GM19023 (cell line): ENCODE measurements at regions not wholly inside any gene's neighbourhood (a gene's known extent, or its start where the extent isn't known, plus 50 kb on each side); places are given as distances from the start of the nearest gene placed in this dataset.

Experiments
- ATAC-seq: cut with Tn5 transposase; IDR thresholded peaks from one replicate; pipeline ENCODE4 v1.9.1; 2021; ENCODE audit warnings: mild to moderate bottlenecking, moderate library complexity; ENCODE audit not compliant: unreplicated experiment

DNA sequence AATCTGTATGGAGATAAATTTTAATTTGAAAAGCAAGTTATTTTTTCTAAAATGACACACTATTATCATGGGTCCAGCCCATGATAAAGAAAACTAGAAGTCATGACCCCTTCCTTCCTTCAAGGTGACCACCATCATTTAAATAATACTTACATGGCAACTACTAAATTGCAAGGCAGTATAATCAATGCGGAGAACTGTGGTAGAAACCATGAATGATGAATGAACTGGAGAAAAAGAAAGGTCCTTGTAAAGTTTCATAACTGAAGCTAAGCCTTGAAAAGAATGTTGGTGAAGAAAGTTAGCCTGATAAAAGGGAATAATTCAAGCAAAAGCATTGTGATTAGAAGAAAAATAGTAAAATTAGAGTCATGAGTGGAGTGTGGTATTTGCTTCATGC is 222.9 kb upstream of the TBC1D5 start:
- no peak for ATAC-seq

DNA sequence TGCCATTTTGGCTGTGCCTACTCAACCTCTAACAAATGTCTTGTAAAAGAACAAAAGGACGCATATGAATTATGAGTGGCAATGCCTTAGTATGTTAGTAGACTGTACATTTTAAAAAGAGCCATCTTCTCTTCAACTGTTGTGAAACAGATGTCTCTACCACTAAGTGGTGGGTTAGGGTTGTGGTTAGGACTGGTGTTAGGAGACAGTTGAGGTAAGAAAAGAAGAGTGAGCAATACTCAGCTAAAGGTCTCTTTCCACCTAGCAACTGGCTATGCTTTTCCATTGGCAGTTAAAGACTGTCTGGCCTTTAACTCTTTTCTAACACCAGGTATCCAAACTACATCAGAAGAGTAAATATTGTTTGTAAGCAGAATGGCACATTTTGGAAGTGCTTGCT is 221.7 kb upstream of the TBC1D5 start:
- no peak for ATAC-seq

DNA sequence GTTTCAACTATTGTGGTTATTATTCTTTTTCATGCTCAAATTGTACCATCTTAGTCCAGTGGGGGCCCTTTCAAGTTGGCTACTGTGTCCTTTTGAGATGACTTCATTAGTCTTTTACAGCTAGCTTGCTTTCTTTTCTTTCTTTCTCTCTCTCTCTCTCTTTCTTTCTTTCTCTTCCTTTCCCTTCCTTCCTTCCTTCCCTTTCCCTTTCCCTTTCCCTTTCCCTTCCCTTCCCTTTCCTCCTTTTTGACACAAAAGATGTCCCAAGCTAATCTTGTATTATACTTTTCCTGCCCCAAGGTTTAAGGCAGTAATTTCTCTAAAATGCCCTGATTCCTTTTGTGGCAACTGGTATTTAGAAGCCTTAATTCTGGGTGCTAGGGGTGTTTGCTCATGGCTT is 213.0 kb upstream of the TBC1D5 start:
- no peak for ATAC-seq

DNA sequence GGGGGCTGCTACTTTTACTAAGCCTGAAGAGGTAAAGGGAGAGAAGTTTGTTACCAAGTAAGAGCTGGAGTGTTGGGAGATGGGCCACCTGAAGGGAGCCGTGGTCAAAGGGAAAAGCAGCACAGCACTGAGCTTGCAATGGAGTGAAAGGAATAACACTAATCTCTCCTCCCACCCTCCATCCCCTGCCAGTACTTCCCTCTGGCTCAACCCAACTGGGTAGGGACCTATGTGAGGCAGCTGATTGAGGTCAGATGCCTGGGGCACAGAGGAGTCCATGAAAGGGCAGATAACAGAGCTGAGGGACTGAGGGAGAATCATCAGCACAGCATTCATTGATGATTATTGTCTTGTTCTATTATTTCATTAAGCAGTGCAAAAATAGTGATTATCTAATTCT is 212.4 kb upstream of the TBC1D5 start:
- ATAC-seq = no peak

DNA sequence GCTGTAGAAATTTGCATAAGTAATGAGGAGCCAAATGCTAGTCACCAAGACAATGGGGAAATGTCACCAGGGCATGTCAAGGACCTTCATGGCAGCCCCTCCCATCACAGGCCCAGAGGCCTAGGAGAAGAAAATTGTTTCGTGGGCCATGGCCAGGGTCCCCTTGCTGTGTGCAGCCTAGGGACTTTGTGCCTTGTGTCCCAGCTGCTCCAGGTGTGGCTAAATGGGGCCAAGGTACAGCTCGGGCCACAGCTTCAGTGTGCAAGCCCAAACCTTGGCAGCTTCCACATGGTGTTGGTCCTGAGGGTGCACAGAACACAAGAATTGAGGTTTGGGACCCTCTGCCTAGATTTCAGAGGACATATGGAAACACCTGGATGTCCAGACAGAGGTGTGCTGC is 208.8 kb upstream of the TBC1D5 start:
- no peak for ATAC-seq

DNA sequence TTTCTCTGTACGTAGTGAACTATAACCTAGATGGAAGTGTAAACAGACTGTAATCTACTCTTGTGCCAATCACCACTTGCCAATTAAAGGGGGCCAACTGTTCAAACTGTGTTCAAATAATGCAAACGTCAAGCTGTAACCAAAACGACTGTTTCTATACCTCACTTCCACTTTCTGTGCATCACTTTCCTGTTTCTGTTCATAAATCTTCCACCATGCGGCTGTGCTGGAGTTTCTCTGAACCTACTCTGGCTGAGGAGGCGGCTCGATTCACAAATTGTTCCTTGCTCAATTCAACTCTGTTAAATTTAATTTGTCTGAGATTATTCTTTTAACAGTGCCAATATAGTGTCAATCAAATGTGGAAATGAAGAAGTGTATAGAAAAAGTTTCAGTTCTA is 206.7 kb upstream of the TBC1D5 start:
- no peak for ATAC-seq

DNA sequence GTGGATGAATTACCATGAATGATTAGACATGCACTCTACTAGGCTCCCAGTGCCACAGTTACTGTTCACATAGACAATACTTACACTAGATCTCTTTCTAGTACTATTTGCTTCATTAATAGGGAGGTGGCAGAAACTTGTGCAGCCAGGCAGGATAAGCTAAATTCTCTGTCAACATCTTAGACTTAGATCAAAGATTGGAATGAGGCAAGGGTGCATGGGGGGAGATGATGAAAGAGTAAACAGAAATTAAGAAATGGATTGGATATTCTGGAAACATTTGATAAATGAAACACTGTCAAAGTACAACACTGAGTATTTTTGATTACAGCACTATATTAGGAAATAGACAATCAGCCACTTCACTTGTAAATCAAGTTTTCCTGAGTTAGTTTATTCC is 205.4 kb upstream of the TBC1D5 start:
- no peak for ATAC-seq

DNA sequence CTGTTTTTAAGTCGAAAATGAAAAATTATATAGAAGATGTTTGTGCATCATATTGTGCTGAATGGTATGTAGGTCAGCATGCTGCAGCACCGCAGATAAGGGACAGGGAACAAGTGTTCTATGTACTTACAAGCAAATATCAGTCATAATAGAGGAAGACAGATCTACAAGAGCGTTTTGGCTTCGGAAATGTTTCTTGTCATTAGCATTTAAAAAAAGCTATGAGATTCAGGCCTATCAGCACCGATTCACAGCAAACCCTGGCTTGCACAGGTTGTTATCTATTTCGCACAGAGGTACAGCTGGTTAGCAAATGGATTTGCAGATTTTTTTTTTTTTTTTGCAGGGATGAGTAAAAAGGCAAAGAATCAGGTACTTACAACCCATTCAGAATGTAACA is 204.2 kb upstream of the TBC1D5 start:
- no peak for ATAC-seq

DNA sequence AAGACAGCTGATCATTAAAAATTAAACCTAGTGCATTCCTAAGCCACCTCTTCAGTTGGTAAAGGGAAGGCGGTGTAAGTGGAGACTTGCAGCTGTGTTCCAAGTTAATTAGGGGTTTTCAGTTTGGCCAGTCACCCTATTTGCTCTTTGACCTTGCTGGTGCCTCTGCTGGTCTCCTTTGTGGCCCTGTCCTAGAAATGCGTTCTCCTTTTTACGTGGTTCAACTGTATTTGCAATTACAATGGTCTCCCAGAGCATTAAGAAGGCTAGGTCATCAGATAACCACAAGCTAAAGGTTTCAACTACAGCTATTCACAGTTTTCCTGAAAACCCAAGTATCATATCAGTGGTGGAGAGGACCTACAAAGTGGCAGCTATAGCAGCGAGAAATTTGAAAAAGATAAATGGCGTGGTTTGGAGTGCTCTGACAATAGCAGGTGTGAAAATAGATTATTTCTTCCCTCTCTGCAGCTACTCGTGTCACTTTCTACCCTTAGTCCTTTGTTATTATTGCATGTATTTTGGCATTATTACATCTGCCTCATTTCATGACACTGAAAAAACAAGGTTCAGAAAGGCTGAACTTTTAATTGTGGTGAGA is 203.5 kb upstream of the TBC1D5 start:
- no peak for ATAC-seq

DNA sequence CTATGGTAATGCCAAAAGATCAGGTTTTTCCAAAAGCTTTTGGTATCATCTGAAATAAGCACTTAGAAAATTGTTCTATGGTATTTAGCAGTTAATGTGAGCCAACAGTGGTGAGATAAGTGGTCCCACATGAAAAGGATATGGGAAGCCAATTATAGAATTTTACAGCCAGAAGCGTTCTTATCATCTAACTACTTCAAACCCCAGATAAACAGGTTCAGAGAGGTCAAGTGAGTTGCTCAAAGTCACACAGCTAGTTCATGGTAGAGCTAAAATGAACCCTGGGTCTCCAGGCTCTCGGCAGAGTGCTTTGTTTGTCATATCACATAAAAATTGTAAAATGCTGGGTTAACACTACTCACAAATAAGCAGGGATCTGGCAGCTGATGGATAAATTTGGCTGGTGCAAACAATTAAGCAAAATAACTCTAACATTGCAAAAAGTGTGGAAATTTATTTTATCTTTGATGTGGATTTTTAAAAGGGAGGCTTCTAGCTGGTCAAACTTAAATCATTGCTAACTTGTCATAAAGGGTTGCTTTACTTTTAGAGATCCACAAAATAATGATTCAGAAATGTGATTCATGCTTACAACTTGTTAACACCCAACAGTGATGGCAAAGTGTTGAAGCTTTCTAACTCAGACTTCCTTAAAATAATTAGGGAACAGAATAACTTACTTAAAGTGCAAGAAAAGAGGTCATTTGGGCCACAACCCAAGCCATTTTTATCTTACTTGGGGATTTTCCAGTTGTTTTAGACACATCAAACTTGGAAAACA is 202.8 kb upstream of the TBC1D5 start:
- no peak for ATAC-seq

DNA sequence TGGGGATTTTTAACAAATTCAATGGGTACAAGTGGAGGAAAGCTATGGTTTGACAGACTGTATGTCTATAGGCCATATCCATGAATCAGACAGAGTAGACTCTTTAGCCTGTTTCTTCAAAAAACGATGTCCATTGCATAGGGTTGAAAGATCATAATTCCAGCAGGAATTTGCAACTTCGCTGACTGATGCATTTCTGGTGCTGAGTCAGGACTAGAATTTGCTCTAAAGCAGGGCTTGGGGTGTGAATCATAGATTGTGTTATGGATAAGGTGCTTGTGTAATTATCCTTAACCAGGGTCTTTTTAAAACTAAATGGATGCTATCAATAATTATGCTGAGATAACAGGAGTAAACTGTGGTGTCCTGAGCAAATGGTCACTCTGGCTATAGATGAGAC is 200.4 kb upstream of the TBC1D5 start:
- ATAC-seq = no peak

DNA sequence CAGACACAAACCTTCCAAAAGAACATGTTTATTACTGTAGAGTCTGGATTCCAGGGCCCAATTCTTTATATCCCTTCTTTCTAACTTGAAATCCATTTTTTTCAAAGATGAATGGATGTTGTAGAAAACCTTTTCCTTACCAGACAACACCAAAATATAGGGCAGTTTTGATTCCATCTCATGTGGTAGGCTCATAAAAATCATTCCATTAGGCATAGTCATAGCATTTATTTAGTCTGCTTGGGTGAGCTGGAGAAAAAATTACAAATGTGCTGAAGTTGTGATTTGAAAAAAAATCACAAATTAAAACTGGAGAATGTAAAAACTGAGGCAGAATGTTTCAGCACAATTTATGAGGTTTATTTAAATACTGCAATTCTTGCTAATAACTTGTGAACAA is 199.3 kb upstream of the TBC1D5 start:
- no peak for ATAC-seq

DNA sequence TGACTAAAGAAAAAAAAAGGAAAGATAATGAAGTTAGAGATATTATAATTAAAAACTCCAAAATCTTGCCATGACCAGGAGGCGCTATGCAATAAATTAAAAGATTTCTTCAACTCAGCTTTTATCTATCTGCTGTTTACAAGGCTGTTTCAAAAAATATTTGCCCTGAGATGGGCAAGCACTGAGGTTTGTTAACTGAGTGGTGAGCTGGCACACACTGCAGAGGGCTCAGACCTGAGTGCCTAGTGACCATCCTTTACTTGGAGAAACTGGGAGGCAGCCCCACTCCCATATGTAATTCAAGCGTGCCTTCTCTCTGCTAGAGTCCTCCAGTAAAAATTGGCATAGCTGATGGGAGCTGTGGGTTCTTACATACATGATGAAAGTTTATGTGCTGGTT is 198.7 kb upstream of the TBC1D5 start:
- ATAC-seq = no peak

DNA sequence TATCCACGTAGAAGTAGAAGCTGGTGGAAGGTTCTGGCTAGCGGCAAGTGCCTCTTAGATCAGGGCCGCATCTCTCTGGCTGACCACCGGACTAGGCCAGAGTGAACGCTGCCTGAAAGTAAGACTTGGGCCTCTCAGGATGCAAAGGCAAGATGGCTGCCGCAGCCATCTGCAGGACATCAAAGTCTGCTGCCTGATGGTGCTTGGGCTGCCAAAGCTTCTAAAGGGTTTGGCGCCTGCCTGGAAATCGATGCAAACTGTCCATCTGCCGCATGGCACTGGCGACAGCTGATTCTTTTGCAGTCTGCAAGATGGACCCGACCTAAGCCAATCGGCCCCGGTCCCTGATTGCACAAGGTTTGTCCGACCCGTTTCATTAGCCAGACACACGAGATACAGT is 196.7 kb upstream of the TBC1D5 start:
- ATAC-seq = no peak

DNA sequence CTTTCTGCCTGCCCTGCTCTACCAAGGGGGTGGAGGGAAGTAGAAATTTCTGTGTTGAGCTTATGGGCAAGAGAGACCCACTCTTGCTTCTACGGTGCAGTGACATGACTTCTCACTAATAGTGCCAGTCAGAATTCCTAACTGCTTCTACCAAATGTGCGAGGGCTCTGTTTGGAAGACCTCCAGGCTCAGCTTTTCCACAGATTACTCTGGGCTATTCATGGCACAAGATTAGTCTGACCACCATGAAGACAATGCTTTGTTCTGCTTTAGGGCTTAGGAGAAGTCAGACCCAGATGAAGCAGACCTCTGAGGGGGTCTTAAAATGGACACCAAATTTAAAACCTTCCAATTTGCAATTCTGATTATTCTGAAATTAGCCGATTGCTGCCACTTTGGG is 195.9 kb upstream of the TBC1D5 start:
- ATAC-seq = no peak

DNA sequence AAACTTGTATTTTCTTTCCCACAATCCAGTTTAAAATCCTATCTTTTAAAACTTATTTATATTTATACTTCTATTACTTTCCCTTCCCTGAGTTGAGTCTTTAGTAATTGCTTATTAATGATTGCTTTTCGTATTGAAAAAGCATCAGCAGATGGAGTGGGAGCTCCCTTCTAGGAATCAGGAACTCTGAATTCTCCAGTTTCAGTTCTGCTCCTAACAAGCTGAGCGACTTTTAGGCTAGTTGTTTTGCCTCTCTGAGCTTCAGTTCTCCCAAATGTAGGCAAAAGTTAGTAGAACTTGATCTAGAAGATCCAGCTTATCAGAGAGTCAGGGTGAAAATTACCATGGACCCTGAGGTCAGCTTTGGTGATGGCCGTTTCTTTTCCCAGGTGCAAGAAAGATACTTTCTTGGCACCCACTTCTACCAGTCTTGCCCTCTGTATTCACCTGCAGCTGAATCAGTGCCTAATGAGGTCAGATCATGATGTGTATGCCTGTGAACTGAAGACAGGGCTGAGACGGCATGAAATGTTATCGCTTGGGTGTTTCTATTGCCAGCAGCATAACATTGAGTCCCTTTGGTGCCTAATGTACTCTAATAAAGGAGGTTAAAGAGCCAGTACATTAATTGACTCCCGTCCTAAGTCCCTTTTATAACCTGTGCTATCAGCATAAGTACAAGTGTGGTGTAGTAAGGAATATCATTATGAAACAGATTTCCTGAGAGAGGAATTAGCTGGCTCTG is 194.5 kb upstream of the TBC1D5 start:
- no peak for ATAC-seq

DNA sequence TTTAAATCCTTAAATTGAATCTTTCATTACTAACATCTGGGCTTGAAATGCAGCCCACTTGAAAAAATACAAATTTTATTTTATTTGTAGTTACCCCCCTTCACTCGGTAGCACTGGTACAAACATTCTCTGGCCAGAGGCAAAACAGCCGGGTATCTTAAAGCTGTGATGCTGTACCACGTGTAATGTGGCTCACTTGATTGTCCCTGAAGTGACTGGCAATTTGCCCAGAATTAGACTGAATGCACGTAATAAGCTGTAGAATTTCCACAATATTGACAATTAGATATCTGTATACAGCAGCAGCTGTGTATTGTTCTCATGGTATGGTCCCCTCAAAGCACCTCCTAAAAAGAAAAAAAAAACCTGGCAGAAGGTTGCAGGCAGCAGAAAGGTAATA is 192.8 kb upstream of the TBC1D5 start:
- no peak for ATAC-seq

DNA sequence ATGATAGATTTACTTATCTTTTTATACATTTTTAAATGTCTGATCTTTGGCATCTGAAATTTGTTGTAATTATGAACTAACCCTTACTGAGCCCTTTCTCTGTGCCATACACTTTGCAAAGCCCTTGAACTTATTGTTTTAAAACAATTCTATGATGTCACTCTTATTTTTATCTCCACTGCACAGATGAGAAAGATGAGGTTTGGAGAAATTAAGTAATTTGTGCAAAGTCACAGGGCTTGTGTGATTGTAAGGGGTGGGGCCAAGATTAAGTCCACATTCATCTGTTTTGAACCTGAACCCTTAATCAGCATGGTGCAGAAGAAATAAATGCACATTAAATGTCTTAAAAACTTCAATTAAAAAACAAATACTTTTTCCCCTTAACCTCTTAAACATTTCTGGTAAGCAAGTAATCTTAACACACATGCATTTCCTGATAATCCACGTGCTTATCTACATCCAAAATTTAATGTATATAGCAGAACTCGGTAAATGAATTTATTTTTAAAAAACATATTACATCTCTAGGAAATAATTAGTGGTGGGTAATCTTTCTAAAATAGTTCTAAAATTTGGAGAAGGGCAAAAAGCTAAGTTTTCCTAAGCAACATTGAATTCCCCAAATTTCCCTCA is 189.8 kb upstream of the TBC1D5 start:
- no peak for ATAC-seq

DNA sequence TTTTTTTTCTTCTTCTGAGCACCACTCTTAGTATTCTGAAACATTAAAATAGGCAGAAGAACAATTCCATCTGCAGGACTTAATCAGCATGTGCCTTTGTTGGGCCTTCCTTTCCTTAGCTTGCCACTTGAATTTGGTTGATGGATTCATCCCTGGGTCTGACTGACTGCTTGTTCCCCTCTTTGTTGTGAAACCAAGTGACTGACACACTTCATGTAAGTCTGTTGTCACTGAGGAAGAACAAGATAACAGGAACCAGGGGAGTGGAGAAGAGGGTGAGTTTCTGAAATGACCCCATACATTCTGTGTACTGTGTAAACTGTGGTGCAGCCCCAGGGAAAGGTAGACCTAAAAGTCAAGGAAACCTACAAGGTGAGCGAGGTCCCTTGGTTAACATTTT is 188.7 kb upstream of the TBC1D5 start:
- ATAC-seq = no peak

DNA sequence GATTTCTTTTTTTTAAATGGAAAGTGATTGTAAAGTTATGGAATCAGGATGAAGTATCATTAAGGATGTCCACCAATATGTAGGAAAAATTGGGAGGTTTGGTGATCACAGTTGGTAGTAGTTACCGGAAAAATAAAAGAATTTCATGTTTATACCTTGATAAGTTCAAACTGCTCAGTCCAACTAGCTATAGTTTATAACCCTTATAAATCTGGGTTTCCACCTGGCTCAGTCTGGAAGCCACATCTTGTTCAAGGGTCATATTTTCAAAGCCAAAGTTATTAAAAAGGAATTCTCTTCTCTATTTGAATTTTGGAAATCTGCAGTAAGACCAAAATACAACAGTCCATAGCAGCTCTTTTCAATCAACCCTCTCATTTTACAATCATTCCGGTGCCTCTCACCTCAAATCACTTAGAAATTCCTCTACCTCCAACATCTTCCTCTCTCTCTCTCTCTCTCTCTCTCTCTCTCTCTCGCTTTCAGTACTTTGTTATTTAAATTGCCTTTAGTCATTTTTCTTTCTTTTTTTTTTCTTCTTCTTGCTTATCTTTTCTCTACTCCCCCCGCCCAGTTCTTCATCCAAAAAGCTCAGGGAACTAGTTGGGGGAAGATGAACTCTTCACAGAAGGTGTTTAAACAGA is 186.2 kb upstream of the TBC1D5 start:
- ATAC-seq = no peak

DNA sequence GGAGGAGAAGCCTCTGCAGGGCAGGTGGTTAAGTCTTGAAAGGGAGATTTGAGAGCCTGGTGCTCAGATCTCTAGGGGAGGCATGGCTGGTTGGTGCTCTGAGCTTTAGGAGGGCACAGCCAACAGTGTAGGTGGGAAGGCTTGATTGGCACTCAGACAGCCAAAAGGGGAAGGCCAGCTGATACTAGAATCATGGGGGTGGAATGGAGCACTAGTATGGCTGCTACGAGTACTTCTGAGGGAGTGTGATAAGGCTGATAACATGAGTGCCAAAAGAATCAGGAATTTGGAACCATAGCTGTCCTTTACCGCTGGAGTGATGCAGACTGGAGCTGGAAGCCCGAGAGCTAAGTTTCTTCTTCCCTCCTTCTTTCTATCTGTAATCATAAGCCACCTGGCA is 184.6 kb upstream of the TBC1D5 start:
- ATAC-seq = no peak
